Lower leg skin (tissue), 4 donors: ENCODE measurements at regions not wholly inside any gene's neighbourhood (a gene's known extent, or its start where the extent isn't known, plus 50 kb on each side); places are given as distances from the start of the nearest gene placed in this dataset.

Experiments
- DNase-seq, 2 donors: peaks; one replicate each; pipeline ENCODE4 v3.0.0-alpha.2; 2019; ENCODE audit warnings: low spot score in 2 of 2
- H3K4me3 ChIP-seq: fragments of 200-600 bp; sonication (generic); 2 replicates; pipeline ENCODE4 v1.5.1; 2017; ENCODE audit warnings: mild to moderate bottlenecking, low read depth; ENCODE audit not compliant: poor library complexity, severe bottlenecking
- POLR2A ChIP-seq, 2 donors: fragments of 450-650 bp; IDR thresholded peaks; one replicate each; pipeline ENCODE4 v1.6.1; 2016 to 2017; ENCODE audit warnings: antibody characterized with exemption in 2 of 2, mild to moderate bottlenecking in 1 of 2, moderate library complexity in 1 of 2
- WGBS, 2 donors: methylation state at CpG; one replicate each; pipeline ENCODE4 v1.1.5; 2018; 5-methylcytosine and 5-hydroxymethylcytosine counted together
- intact Hi-C: fragments of 100-400 bp; cut with DNase I; formaldehyde crosslinking; loops from one replicate; pipeline ENCODE4 v1.15.0; 2023; ENCODE audit warnings: low total_unique reads
- TF ChIP-seq, protein P1 (sequence below), 3 donors: fragments of 450-650 bp; IDR thresholded peaks; one replicate each; pipeline ENCODE4 v1.5.1; 2016; ENCODE audit warnings: antibody characterized with exemption in 3 of 3, mild to moderate bottlenecking in 3 of 3, moderate library complexity in 2 of 3

DNA sequence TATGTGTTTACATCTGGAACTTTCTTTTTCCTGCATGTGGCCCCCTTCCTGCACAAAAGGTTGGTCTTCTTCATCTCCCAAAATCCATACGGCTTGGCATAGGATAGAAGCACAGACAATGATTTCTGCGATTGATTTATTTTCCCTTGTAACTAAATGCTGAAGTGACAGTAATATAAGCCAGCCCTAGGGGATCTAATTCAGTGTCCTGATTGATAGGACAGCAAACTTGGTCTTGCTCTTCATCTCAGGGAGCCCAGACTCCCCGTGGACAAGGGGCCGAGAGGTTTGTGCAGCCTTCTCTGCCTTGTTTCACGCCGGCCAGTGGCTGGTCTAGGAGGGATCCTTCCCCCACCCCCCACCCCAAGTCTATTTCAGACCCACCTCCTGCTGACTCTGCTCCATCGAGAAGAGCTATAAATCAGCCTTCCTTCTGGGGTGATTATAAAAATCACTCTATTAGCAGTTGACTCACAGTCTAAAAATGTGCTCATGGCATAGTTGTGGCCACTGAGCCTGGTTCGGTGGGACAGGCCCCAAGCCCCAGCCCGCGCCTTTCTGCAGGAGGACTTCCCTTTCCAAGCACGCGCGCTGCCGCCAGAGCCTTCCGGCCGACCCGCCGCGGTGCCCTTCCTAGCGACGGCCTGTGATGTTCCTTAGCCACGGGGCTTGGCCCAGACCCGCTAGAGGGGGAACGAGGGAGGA lies 89.8 kb upstream of the COL5A1 start:
- no peak for TF ChIP-seq POLR2A (IDR thresholded peaks at IDR 0.05)
- peak in 1 of 2 donors; percentile 91 for DNase-seq
- WGBS, 2 donors, result 7 to 15% methylated on average over 19 to 22 of the region's 24 CpGs
- intact Hi-C loops, result no loop called here
- H3K4me3 ChIP-seq, result no peak overlapping the region

DNA sequence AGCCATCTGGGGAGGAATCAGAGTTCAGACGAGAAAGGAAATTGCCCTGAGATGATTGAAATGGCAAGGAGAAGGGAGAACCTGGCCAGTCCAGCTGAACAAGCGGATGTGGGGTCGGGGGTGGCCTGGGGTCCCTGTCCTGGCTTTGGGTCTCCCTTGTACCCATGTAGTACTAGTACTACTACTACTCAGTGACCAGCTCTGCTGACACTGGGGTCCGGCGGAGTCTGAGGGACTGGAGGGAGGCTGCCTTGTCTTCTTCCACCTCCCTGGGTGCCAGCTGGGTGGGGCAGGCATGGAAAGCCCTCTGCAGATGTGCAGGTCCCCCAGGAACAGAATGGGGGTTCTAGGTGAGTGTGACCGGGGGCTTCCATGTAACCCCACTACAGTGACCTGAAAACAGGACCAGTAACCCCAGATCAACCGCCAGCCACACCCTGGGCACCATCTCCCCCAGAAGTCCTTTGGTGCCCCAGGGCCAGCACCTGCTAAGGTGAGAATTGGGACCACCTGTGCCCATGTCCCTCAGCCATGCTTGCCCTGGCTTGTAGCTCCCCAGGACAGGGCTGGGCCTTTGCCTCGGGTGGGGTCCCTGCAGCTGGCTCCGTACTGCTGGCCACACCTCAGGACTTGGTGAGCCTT lies 89.1 kb upstream of the COL5A1 start:
- no peak overlapping the region for H3K4me3 ChIP-seq
- 38 to 45% methylated on average over 7 to 9 of the region's 9 CpGs for WGBS, 2 donors
- TF ChIP-seq POLR2A (IDR thresholded peaks at IDR 0.05), result no peak
- TF ChIP-seq, protein P1, sequence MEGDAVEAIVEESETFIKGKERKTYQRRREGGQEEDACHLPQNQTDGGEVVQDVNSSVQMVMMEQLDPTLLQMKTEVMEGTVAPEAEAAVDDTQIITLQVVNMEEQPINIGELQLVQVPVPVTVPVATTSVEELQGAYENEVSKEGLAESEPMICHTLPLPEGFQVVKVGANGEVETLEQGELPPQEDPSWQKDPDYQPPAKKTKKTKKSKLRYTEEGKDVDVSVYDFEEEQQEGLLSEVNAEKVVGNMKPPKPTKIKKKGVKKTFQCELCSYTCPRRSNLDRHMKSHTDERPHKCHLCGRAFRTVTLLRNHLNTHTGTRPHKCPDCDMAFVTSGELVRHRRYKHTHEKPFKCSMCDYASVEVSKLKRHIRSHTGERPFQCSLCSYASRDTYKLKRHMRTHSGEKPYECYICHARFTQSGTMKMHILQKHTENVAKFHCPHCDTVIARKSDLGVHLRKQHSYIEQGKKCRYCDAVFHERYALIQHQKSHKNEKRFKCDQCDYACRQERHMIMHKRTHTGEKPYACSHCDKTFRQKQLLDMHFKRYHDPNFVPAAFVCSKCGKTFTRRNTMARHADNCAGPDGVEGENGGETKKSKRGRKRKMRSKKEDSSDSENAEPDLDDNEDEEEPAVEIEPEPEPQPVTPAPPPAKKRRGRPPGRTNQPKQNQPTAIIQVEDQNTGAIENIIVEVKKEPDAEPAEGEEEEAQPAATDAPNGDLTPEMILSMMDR (IDR thresholded peaks at IDR 0.05), result no peak
- DNase-seq, result no peak
- intact Hi-C loops, result no loop called here

DNA sequence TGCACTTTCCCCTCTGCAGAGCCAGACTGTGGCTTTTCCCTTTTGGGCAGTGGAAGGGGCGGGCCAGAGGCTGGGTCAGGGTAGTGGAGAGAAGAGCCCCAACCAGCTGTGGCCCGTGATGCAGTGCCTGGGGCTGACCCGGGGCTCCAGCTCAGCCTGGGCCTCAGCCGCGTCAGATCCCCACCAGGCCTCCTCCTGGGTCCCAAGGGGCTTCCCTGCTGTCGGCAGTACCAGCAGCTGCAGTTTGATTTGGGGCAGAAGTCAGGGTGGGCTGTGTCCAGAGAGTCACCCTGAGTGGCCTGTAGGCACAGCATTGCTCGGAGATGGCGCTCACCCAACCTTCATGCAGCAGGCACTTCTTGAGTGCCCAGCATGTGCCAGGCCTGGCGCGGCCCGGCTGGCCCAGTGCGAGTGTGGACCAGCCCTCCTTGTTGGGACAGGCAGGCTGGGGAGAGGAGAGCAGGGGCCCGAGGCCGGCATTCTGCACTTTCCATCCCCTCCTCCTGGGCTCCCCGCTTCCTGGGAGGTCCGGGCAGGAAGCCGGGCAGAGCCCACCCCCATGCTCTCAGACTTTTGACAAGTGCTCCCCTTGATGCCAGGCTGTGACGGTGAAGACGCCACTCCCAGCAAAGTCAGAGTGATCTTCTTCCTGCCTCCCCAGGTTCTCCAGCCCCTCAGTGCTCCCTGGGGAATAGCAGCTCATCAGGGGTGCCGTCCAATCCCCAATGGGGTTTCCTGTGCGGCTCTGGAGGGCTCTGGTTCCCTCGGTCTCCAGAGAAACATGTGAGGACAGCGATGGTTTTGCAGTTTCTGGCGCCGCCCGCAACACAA lies 88.3 kb upstream of the COL5A1 start:
- DNase-seq, result no peak
- intact Hi-C loops, result no loop called here
- no peak for TF ChIP-seq POLR2A (IDR thresholded peaks at IDR 0.05)
- TF ChIP-seq, protein P1 (IDR thresholded peaks at IDR 0.05), result no peak
- H3K4me3 ChIP-seq, result no peak overlapping the region
- WGBS, 2 donors, result 41 to 54% methylated on average over 22 to 26 of the region's 26 CpGs

DNA sequence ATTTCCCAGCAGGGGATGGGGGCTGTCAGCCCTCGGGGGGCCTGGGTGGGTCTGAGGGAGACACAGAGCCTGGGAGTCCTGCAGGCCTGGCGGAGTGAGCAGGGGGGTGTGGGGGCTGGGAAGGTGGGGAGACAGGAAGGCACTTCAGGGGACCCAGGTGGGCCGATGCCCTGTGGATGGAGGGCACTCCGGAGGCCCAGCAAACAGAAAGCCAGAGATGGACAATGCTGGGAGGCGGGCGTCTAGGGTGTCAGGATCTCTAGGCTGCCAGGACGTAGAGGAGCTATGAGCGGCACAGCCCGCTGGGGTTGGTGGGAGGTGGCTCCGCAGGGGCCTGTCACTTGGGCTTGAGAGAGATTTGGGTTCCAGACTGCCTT lies 87.6 kb upstream of the COL5A1 start:
- no peak overlapping the region for H3K4me3 ChIP-seq
- intact Hi-C loops, result no loop called here
- TF ChIP-seq, protein P1 (IDR thresholded peaks at IDR 0.05), result no peak
- no peak for TF ChIP-seq POLR2A (IDR thresholded peaks at IDR 0.05)
- WGBS, 2 donors, result 77 to 79% methylated on average over 10 of the region's 10 CpGs
- DNase-seq, result no peak

DNA sequence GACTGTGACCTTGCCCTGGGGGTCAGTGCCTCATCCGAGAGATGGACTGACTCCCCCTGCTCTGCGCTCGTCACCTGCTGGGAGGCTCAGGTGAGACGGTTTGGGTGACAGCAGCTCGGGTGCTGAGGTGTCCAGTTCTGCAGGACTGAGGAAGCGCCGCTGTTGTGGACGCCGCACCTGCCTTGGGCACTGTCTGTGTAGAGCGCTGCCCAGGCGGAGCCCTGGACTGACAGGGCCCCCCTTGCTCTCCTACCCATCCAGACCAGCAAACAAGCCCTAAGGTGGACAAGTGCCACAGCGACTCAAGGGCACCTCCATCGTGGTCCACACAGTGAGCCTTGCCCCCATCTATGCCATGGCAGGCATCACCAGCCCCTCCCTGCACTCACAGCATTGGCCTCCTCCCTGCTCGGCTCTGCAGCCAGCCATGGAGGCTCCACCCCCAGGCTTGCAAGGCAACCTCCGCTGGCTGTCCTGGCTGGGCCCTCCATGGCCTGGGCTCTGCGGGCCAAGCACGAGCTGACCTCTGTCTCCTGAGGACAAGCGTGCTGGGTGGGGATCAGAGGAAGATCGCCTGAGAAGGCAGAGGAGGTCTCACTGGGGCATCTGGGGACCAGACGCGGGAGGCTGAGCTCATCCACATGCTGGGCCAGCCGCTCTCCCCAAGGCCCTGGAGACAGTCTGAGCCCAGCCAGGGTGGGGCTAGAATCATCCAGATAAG lies 87.1 kb upstream of the COL5A1 start:
- 64 to 70% methylated on average over 4 to 19 of the region's 22 CpGs for WGBS, 2 donors
- DNase-seq, result no peak
- H3K4me3 ChIP-seq, result no peak overlapping the region
- TF ChIP-seq POLR2A (IDR thresholded peaks at IDR 0.05), result no peak
- intact Hi-C loops, result no loop called here

DNA sequence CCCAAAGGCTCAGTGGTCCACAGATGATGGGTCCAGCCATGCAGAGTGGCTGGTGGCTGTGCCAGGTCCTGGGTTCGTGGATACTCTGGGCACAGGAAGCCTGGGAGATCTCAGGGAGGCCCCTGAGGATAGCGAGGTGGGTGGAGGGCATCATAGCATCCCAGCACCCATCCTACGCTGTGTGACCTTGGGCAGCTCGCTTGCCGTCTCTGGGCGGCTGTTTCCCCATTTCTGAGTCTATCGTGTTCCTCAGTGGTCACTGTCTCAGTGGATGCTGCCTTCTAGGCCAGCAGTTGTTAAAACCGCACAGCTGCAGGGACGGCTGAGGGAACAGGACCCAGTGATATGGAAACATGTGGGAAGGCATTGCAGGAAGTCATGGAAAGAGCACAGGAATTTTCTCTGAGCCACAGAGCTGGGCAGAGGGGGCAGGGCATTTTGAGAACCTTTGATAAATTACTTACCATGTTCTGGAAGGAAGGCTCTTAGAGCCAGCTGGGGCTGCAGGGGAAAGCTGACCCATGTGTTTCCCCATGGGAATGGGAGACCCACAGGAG lies 86.4 kb upstream of the COL5A1 start:
- H3K4me3 ChIP-seq, result no peak overlapping the region
- WGBS, 2 donors, result 76 to 78% methylated on average over 8 to 9 of the region's 9 CpGs
- TF ChIP-seq, protein P1 (IDR thresholded peaks at IDR 0.05), result no peak
- no peak for TF ChIP-seq POLR2A (IDR thresholded peaks at IDR 0.05)
- DNase-seq, result no peak
- intact Hi-C loops, result no loop called here
